Nucleus accumbens (tissue), 56 donors: ENCODE measurements at regions not wholly inside any gene's neighbourhood (a gene's known extent, or its start where the extent isn't known, plus 50 kb on each side); places are given as distances from the start of the nearest gene placed in this dataset.
A peak's percentile ranks its signal among the peaks of the same experiment; 100 is the strongest.

ENCODE experiments used
- DNase-seq, 56 donors: peaks; one replicate each; lab custom pipeline; 2025; lab: John Stamatoyannopoulos, UW

GRCh38 chr14:104316723-104317491, 178.5 kb downstream of the KIF26A start:
- DNase-seq: no peak

- no peak for DNase-seq
Observed at GRCh38 chr14:104317492-104317805, 179.1 kb downstream of the KIF26A start.

- no peak for DNase-seq
Observed at GRCh38 chr14:104317975-104318557, 179.7 kb downstream of the KIF26A start.

GRCh38 chr14:104318558-104319490, 180.4 kb downstream of the KIF26A start:
- no peak for DNase-seq

GRCh38 chr14:104319491-104320241, 181.3 kb downstream of the KIF26A start:
- DNase-seq: no peak

GRCh38 chr14:104320611-104321086, 182.3 kb downstream of the KIF26A start:
- DNase-seq: no peak

GRCh38 chr14:104321088-104321801, 182.9 kb downstream of the KIF26A start:
- DNase-seq: no peak

GRCh38 chr14:104321802-104322130, 183.4 kb downstream of the KIF26A start:
- DNase-seq: no peak

GRCh38 chr14:104322531-104323366, 184.4 kb downstream of the KIF26A start:
- DNase-seq: peak in 20 of 56 donors; percentile 5 to 65 (median 21)

- DNase-seq: peak in 1 of 56 donors; percentile 30
Observed at GRCh38 chr14:104323551-104324175, 185.3 kb downstream of the KIF26A start.

- no peak for DNase-seq
Observed at GRCh38 chr14:104326848-104327247, 188.5 kb downstream of the KIF26A start.

GRCh38 chr14:104328607-104329006, 190.2 kb downstream of the KIF26A start:
- no peak for DNase-seq

- DNase-seq: no peak
Observed at GRCh38 chr14:104329793-104330192, 191.4 kb downstream of the KIF26A start.

- DNase-seq: no peak
Observed at GRCh38 chr14:104331871-104332605, 193.7 kb downstream of the KIF26A start.

- no peak for DNase-seq
Observed at GRCh38 chr14:104332634-104333270, 194.4 kb downstream of the KIF26A start.

GRCh38 chr14:104333646-104334423, 195.4 kb downstream of the KIF26A start:
- peak in 1 of 56 donors; percentile 20 for DNase-seq
